ENCODE measurements at regions not wholly inside any gene's neighbourhood (a gene's known extent, or its start where the extent isn't known, plus 50 kb on each side); places are given as distances from the start of the nearest gene placed in this dataset.

DNA sequence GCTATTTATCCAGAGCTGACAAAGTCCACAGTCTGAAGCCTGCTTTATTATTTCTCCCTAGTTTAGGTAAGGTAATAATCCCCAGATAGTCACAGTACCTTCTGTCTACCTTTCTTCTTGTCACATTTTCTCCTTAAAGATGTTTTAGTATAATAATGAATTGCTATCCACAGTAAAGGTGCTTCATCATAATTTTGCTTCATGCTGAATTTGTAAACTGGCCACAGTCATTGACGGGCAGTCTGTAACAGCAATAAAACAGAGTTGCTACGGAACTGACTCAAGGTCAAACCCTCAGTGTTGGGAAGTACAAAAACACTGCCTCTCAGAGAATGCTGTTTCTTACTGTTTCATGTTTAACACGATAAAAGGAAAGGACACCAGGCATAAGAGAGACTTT, 195.7 kb downstream of the ZNF608 start (continued):
- TF ChIP-seq, protein P1, sequence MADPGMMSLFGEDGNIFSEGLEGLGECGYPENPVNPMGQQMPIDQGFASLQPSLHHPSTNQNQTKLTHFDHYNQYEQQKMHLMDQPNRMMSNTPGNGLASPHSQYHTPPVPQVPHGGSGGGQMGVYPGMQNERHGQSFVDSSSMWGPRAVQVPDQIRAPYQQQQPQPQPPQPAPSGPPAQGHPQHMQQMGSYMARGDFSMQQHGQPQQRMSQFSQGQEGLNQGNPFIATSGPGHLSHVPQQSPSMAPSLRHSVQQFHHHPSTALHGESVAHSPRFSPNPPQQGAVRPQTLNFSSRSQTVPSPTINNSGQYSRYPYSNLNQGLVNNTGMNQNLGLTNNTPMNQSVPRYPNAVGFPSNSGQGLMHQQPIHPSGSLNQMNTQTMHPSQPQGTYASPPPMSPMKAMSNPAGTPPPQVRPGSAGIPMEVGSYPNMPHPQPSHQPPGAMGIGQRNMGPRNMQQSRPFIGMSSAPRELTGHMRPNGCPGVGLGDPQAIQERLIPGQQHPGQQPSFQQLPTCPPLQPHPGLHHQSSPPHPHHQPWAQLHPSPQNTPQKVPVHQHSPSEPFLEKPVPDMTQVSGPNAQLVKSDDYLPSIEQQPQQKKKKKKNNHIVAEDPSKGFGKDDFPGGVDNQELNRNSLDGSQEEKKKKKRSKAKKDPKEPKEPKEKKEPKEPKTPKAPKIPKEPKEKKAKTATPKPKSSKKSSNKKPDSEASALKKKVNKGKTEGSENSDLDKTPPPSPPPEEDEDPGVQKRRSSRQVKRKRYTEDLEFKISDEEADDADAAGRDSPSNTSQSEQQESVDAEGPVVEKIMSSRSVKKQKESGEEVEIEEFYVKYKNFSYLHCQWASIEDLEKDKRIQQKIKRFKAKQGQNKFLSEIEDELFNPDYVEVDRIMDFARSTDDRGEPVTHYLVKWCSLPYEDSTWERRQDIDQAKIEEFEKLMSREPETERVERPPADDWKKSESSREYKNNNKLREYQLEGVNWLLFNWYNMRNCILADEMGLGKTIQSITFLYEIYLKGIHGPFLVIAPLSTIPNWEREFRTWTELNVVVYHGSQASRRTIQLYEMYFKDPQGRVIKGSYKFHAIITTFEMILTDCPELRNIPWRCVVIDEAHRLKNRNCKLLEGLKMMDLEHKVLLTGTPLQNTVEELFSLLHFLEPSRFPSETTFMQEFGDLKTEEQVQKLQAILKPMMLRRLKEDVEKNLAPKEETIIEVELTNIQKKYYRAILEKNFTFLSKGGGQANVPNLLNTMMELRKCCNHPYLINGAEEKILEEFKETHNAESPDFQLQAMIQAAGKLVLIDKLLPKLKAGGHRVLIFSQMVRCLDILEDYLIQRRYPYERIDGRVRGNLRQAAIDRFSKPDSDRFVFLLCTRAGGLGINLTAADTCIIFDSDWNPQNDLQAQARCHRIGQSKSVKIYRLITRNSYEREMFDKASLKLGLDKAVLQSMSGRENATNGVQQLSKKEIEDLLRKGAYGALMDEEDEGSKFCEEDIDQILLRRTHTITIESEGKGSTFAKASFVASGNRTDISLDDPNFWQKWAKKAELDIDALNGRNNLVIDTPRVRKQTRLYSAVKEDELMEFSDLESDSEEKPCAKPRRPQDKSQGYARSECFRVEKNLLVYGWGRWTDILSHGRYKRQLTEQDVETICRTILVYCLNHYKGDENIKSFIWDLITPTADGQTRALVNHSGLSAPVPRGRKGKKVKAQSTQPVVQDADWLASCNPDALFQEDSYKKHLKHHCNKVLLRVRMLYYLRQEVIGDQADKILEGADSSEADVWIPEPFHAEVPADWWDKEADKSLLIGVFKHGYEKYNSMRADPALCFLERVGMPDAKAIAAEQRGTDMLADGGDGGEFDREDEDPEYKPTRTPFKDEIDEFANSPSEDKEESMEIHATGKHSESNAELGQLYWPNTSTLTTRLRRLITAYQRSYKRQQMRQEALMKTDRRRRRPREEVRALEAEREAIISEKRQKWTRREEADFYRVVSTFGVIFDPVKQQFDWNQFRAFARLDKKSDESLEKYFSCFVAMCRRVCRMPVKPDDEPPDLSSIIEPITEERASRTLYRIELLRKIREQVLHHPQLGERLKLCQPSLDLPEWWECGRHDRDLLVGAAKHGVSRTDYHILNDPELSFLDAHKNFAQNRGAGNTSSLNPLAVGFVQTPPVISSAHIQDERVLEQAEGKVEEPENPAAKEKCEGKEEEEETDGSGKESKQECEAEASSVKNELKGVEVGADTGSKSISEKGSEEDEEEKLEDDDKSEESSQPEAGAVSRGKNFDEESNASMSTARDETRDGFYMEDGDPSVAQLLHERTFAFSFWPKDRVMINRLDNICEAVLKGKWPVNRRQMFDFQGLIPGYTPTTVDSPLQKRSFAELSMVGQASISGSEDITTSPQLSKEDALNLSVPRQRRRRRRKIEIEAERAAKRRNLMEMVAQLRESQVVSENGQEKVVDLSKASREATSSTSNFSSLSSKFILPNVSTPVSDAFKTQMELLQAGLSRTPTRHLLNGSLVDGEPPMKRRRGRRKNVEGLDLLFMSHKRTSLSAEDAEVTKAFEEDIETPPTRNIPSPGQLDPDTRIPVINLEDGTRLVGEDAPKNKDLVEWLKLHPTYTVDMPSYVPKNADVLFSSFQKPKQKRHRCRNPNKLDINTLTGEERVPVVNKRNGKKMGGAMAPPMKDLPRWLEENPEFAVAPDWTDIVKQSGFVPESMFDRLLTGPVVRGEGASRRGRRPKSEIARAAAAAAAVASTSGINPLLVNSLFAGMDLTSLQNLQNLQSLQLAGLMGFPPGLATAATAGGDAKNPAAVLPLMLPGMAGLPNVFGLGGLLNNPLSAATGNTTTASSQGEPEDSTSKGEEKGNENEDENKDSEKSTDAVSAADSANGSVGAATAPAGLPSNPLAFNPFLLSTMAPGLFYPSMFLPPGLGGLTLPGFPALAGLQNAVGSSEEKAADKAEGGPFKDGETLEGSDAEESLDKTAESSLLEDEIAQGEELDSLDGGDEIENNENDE (IDR thresholded peaks at IDR 0.05; ENCODE audit: insufficient replicate concordance, low read length) = no peak
- TF ChIP-seq, protein P2, sequence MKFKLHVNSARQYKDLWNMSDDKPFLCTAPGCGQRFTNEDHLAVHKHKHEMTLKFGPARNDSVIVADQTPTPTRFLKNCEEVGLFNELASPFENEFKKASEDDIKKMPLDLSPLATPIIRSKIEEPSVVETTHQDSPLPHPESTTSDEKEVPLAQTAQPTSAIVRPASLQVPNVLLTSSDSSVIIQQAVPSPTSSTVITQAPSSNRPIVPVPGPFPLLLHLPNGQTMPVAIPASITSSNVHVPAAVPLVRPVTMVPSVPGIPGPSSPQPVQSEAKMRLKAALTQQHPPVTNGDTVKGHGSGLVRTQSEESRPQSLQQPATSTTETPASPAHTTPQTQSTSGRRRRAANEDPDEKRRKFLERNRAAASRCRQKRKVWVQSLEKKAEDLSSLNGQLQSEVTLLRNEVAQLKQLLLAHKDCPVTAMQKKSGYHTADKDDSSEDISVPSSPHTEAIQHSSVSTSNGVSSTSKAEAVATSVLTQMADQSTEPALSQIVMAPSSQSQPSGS (IDR thresholded peaks at IDR 0.05; ENCODE audit: low read length) = no peak
- TF ChIP-seq MAFK (IDR thresholded peaks at IDR 0.05; ENCODE audit: low read depth, low read length) (no peak), EGR1 (IDR thresholded peaks at IDR 0.05; ENCODE audit: borderline replicate concordance, low read depth, low read length) (no peak), BRCA1 (IDR thresholded peaks at IDR 0.05; ENCODE audit: low read depth, low read length) (no peak), NRF1 (IDR thresholded peaks at IDR 0.05; ENCODE audit: low read depth, low read length) (no peak), TCF12 (IDR thresholded peaks at IDR 0.05; ENCODE audit: low read depth, low read length) (no peak)
- TF ChIP-seq, protein P3, sequence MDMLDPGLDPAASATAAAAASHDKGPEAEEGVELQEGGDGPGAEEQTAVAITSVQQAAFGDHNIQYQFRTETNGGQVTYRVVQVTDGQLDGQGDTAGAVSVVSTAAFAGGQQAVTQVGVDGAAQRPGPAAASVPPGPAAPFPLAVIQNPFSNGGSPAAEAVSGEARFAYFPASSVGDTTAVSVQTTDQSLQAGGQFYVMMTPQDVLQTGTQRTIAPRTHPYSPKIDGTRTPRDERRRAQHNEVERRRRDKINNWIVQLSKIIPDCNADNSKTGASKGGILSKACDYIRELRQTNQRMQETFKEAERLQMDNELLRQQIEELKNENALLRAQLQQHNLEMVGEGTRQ (IDR thresholded peaks at IDR 0.05; ENCODE audit: low read length) = no peak

All from H1 (cell line).